ENCODE measurements at regions not wholly inside any gene's neighbourhood (a gene's known extent, or its start where the extent isn't known, plus 50 kb on each side); places are given as distances from the start of the nearest gene placed in this dataset.

DNA sequence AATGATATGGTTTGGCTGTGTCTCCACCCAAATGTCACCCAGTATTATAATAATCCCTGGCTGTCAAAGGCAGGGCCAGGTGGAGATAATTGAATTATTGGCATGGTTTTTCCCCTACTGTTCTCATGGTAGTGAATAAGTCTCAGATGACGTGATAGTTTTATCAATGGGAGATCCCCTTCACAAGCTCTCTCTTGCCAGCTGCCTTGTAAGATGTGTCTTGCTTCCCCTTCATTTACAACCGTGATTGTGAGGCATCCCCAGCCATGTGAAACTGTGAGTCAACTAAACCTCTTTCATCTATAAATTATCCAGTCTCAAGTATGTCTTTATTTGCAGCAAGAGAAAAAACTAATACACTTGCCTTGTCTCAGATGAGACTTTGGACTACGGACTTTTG, 907.3 kb upstream of the MANEA start:
- TF ChIP-seq, protein P1, sequence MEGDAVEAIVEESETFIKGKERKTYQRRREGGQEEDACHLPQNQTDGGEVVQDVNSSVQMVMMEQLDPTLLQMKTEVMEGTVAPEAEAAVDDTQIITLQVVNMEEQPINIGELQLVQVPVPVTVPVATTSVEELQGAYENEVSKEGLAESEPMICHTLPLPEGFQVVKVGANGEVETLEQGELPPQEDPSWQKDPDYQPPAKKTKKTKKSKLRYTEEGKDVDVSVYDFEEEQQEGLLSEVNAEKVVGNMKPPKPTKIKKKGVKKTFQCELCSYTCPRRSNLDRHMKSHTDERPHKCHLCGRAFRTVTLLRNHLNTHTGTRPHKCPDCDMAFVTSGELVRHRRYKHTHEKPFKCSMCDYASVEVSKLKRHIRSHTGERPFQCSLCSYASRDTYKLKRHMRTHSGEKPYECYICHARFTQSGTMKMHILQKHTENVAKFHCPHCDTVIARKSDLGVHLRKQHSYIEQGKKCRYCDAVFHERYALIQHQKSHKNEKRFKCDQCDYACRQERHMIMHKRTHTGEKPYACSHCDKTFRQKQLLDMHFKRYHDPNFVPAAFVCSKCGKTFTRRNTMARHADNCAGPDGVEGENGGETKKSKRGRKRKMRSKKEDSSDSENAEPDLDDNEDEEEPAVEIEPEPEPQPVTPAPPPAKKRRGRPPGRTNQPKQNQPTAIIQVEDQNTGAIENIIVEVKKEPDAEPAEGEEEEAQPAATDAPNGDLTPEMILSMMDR (IDR thresholded peaks at IDR 0.05) = no peak
- TF ChIP-seq POLR2A (IDR thresholded peaks at IDR 0.05) (no peak), POLR2AphosphoS5 (IDR thresholded peaks at IDR 0.05) (no peak), EP300 (IDR thresholded peaks at IDR 0.05) (no peak)
